Activated CD4-positive, alpha-beta T cell treated with anti-CD3 and anti-CD28 coated beads, Interleukin-2, amount 50 U/mL, for 24 hours (primary cell): ENCODE measurements at regions not wholly inside any gene's neighbourhood (a gene's known extent, or its start where the extent isn't known, plus 50 kb on each side); places are given as distances from the start of the nearest gene placed in this dataset.

Experiments
- DNase-seq, 2 donors: peaks; one replicate each; pipeline ENCODE4 v3.0.0-alpha.2; 2020; ENCODE audit warnings: low read depth in 1 of 2, low spot score in 1 of 2

- no peak for DNase-seq
Measured at GRCh38 chr14:94685166-94685581, 73.0 kb downstream of the SERPINA3 start.

GRCh38 chr14:94682736-94683135 lies 70.5 kb downstream of the SERPINA3 start:
- no peak for DNase-seq

- DNase-seq, result no peak
Measured at GRCh38 chr14:94682061-94682516, 69.9 kb downstream of the SERPINA3 start.

DNA sequence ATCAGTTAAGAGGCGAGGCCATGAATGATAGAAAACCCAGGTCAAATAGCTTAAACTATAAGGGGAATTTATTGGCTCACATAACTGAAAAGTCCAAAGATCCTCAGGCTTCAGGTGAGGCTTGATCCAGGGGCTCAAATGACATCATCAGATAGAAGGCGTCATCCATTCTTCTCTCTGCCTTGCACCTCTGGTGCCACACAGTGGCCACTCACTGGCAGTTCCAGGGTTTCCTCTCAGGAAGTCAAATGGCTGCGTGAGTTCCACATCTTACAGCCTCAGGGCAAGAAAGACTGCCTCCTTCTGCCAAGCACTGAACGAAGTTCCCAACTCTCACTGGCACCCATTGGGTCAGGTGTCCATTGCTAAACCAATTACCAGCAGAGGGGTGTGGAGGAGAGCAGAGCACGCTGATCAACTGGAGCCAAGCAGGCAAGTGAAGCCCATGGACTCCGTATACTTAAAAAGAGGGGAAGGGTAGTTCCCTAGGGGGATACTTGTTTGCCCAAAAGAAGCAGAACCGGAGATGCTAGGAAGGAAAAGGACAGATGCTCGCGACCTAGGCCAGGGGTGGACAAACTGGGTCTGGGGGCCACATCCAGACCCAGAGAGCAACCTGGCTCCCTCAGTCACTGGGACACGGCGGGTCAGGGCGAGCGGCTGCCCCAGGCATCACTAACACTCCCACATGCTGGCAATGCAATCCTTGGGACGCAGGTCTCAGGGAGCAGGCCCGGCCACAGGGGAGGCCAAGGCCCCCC lies 69.3 kb downstream of the SERPINA3 start:
- DNase-seq, result no peak

GRCh38 chr14:94680862-94681288 lies 68.7 kb downstream of the SERPINA3 start:
- no peak for DNase-seq

- no peak for DNase-seq
Measured at GRCh38 chr14:94679937-94680861, 68.0 kb downstream of the SERPINA3 start.

- no peak for DNase-seq
Measured at GRCh38 chr14:94679106-94679810, 67.1 kb downstream of the SERPINA3 start.

DNA sequence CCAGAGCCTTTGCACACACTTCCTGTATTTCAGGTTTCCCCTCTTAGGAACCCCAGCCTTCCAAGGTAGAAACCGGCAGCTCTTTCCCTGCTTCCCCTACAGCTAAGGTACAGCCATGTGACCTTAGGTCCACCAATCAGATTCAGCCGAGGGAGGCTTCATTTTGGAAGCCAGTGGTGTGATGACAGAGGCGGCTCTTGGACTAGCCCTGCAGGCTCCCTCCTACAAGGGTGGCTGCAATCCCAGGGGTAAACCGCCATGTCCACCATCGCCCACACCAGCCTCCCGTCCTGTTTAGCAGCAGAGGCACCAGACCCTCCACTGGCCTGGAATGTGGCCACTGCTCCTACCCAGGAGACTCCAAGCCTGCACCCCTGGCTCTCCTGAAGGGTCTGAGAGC lies 65.6 kb downstream of the SERPINA3 start:
- DNase-seq, result no peak

- no peak for DNase-seq
Measured at GRCh38 chr14:94677213-94677612, 65.0 kb downstream of the SERPINA3 start.

- DNase-seq, result no peak
Measured at GRCh38 chr14:94676495-94677185, 64.4 kb downstream of the SERPINA3 start.

DNA sequence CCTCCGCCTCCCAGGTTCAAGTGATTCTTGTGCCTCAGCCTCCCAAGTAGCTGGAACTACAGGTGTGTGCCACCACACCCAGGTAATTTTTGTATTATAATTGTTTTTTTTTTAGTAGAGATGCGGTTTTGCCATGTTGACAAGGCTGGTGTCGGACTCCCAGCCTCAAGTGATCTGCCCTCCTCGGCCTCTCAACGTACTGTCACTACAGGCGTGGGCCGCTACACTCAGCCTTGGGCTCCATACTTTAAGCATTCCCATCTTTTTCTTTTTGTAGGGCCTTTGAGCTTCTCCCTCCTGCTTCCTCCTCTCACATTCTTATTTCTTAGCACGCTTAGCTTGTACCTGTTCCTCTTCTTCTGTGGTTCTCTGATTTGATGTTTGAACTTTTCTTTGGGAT lies 62.8 kb downstream of the SERPINA3 start:
- DNase-seq, result no peak

DNA sequence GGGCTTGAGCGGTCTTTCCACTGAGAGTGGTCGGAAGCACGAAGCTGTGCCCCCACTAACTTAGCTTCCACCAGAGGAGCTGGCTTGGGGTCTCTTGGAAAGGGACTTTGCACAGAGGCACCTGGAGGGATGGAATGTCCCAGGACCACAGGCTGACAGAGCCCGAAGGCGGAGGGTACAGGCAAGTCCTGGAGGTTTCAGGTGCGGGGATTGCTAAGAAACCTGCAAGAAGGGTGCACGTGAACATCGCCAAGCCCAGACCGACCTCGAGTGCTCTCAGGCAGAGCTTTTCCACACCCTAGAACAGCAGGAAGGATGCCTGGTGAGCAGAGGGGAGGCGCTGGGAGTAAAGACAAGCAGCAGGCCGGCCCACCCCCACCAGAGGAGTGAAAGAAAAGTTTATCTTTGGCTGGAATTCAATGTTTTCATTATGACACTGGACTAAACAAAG lies 61.6 kb downstream of the SERPINA3 start:
- DNase-seq, result no peak
